NCI-H2227 treated with DMSO at 0.1 percent for 48 hours (cell line): ENCODE measurements at regions not wholly inside any gene's neighbourhood (a gene's known extent, or its start where the extent isn't known, plus 50 kb on each side); places are given as distances from the start of the nearest gene placed in this dataset.

Experiments
- DNase-seq: peaks from one replicate; lab custom pipeline; 2025; lab: John Stamatoyannopoulos, UW

GRCh38 chr21:31566064-31566463 is 93.4 kb upstream of the SOD1 start:
- no peak for DNase-seq

- no peak for DNase-seq
Observed at GRCh38 chr21:31564439-31564838, 95.1 kb upstream of the SOD1 start.

GRCh38 chr21:31560479-31560878 is 99.0 kb upstream of the SOD1 start:
- no peak for DNase-seq

- peak; percentile 98 for DNase-seq
Observed at GRCh38 chr21:31559368-31560119, 99.9 kb upstream of the SOD1 start.

- peak; percentile 98 for DNase-seq
Observed at GRCh38 chr21:31558962-31559367, 100.5 kb upstream of the SOD1 start.

GRCh38 chr21:31558189-31558961 is 101.1 kb upstream of the SOD1 start:
- peak; percentile 39 for DNase-seq

GRCh38 chr21:31557421-31558188 is 101.9 kb upstream of the SOD1 start:
- no peak for DNase-seq

- peak; percentile 34 for DNase-seq
Observed at GRCh38 chr21:31556662-31557061, 102.8 kb upstream of the SOD1 start.

GRCh38 chr21:31555741-31556191 is 103.7 kb upstream of the SOD1 start:
- no peak for DNase-seq

- no peak for DNase-seq
Observed at GRCh38 chr21:31554511-31555022, 104.9 kb upstream of the SOD1 start.

GRCh38 chr21:31553926-31554325 is 105.6 kb upstream of the SOD1 start:
- no peak for DNase-seq

- no peak for DNase-seq
Observed at GRCh38 chr21:31553461-31553860, 106.0 kb upstream of the SOD1 start.

GRCh38 chr21:31552826-31553225 is 106.7 kb upstream of the SOD1 start:
- DNase-seq = no peak

GRCh38 chr21:31550070-31550469 is 109.4 kb upstream of the SOD1 start:
- no peak for DNase-seq

- no peak for DNase-seq
Observed at GRCh38 chr21:31548688-31549087, 110.8 kb upstream of the SOD1 start.

GRCh38 chr21:31546443-31547170 is 112.9 kb upstream of the SOD1 start:
- DNase-seq = no peak

- DNase-seq = no peak
Observed at GRCh38 chr21:31545036-31545435, 114.5 kb upstream of the SOD1 start.

- no peak for DNase-seq
Observed at GRCh38 chr21:31543191-31543590, 116.3 kb upstream of the SOD1 start.

GRCh38 chr21:31538816-31539215 is 120.7 kb upstream of the SOD1 start:
- peak; percentile 72 for DNase-seq

GRCh38 chr21:31537872-31538576 is 121.5 kb upstream of the SOD1 start:
- no peak for DNase-seq

- DNase-seq = no peak
Observed at GRCh38 chr21:31536138-31536537, 123.4 kb upstream of the SOD1 start.
